HL-60 (cell line): ENCODE measurements at regions not wholly inside any gene's neighbourhood (a gene's known extent, or its start where the extent isn't known, plus 50 kb on each side); places are given as distances from the start of the nearest gene placed in this dataset.
"Not testable (repeated sequence)": the region's sequence is repeated elsewhere in the genome, so short reads cannot be mapped to it uniquely, and the experiment has no call there.

Experiments used
- GABPA ChIP-seq: IDR thresholded peaks from 2 replicates; pipeline ENCODE4 v1.6.1; 2012; ENCODE audit warnings: low read depth
- POLR2AphosphoS5 ChIP-seq: IDR thresholded peaks from 2 replicates; pipeline ENCODE4 v1.6.1; 2012; ENCODE audit warnings: low read depth
- SPI1 ChIP-seq: IDR thresholded peaks from 2 replicates; pipeline ENCODE4 v1.6.1; 2012; ENCODE audit warnings: low read depth, mild to moderate bottlenecking, borderline replicate concordance
- TF ChIP-seq, protein P1 (sequence below): IDR thresholded peaks from one replicate; pipeline ENCODE4 v1.5.1; 2011; ENCODE audit warnings: low read length, control low read depth, inconsistent platforms; ENCODE audit not compliant: insufficient read depth
- TF ChIP-seq, protein P2 (sequence below): IDR thresholded peaks from 2 replicates; pipeline ENCODE4 v1.6.1; 2012; ENCODE audit warnings: low read depth; ENCODE audit not compliant: insufficient replicate concordance

DNA sequence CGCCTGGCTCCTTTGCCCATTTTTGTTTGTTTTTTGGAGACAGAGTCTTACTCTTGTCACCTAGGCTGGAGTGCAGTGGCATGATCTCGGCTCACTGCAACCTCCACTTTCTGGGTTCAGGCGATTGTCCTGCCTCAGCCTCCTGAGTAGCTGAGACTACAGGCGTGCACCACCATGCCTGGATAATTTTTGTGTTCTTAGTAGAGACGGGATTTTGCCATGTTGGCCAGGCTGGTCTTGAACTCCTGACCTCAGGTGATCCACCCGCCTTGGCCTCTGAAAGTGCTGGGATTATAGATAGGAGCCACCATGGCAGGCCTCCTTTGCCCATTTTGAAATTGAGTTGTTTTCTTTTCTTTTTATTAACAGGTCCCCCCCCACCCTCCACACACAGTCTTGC lies 89.4 kb upstream of the TPTE start:
- TF ChIP-seq, protein P1, sequence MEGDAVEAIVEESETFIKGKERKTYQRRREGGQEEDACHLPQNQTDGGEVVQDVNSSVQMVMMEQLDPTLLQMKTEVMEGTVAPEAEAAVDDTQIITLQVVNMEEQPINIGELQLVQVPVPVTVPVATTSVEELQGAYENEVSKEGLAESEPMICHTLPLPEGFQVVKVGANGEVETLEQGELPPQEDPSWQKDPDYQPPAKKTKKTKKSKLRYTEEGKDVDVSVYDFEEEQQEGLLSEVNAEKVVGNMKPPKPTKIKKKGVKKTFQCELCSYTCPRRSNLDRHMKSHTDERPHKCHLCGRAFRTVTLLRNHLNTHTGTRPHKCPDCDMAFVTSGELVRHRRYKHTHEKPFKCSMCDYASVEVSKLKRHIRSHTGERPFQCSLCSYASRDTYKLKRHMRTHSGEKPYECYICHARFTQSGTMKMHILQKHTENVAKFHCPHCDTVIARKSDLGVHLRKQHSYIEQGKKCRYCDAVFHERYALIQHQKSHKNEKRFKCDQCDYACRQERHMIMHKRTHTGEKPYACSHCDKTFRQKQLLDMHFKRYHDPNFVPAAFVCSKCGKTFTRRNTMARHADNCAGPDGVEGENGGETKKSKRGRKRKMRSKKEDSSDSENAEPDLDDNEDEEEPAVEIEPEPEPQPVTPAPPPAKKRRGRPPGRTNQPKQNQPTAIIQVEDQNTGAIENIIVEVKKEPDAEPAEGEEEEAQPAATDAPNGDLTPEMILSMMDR: not testable (repeated sequence)
- not testable (repeated sequence) for TF ChIP-seq POLR2AphosphoS5, SPI1, GABPA
- TF ChIP-seq, protein P2, sequence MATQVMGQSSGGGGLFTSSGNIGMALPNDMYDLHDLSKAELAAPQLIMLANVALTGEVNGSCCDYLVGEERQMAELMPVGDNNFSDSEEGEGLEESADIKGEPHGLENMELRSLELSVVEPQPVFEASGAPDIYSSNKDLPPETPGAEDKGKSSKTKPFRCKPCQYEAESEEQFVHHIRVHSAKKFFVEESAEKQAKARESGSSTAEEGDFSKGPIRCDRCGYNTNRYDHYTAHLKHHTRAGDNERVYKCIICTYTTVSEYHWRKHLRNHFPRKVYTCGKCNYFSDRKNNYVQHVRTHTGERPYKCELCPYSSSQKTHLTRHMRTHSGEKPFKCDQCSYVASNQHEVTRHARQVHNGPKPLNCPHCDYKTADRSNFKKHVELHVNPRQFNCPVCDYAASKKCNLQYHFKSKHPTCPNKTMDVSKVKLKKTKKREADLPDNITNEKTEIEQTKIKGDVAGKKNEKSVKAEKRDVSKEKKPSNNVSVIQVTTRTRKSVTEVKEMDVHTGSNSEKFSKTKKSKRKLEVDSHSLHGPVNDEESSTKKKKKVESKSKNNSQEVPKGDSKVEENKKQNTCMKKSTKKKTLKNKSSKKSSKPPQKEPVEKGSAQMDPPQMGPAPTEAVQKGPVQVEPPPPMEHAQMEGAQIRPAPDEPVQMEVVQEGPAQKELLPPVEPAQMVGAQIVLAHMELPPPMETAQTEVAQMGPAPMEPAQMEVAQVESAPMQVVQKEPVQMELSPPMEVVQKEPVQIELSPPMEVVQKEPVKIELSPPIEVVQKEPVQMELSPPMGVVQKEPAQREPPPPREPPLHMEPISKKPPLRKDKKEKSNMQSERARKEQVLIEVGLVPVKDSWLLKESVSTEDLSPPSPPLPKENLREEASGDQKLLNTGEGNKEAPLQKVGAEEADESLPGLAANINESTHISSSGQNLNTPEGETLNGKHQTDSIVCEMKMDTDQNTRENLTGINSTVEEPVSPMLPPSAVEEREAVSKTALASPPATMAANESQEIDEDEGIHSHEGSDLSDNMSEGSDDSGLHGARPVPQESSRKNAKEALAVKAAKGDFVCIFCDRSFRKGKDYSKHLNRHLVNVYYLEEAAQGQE: not testable (repeated sequence)
